Endothelial cell (in vitro differentiated cells): ENCODE measurements at regions not wholly inside any gene's neighbourhood (a gene's known extent, or its start where the extent isn't known, plus 50 kb on each side); places are given as distances from the start of the nearest gene placed in this dataset.

Experiments used
- DNase-seq: peaks from one replicate; pipeline ENCODE4 v3.0.0; 2021; ENCODE audit warnings: low spot score
- H3K27ac Mint-ChIP-seq: one replicate; pipeline ENCODE4 v1.8.0; 2021; ENCODE audit warnings: mixed read lengths, inconsistent platforms; ENCODE audit not compliant: unreplicated experiment
- H3K27me3 Mint-ChIP-seq: one replicate; pipeline ENCODE4 v1.8.0; 2021; ENCODE audit warnings: mild to moderate bottlenecking, moderate library complexity, mixed read lengths, inconsistent platforms; ENCODE audit not compliant: unreplicated experiment
- H3K36me3 Mint-ChIP-seq: one replicate; pipeline ENCODE4 v1.8.0; 2021; ENCODE audit warnings: mild to moderate bottlenecking, low read depth, mixed read lengths, inconsistent platforms; ENCODE audit not compliant: unreplicated experiment
- H3K4me1 Mint-ChIP-seq: one replicate; pipeline ENCODE4 v1.8.0; 2021; ENCODE audit warnings: mild to moderate bottlenecking, mixed read lengths, inconsistent platforms; ENCODE audit not compliant: unreplicated experiment
- H3K4me3 Mint-ChIP-seq: one replicate; pipeline ENCODE4 v1.8.0; 2021; ENCODE audit warnings: mild to moderate bottlenecking, mixed read lengths, inconsistent platforms; ENCODE audit not compliant: unreplicated experiment
- H3K9me3 Mint-ChIP-seq: one replicate; pipeline ENCODE4 v1.8.0; 2021; ENCODE audit warnings: mixed read lengths, inconsistent platforms; ENCODE audit not compliant: unreplicated experiment
- TF ChIP-seq, protein P1 (sequence below): fragments of 200-600 bp; sonication (generic); IDR thresholded peaks from one replicate; pipeline ENCODE4 v1.5.0; 2021; ENCODE audit warnings: antibody characterized with exemption; ENCODE audit not compliant: unreplicated experiment

DNA sequence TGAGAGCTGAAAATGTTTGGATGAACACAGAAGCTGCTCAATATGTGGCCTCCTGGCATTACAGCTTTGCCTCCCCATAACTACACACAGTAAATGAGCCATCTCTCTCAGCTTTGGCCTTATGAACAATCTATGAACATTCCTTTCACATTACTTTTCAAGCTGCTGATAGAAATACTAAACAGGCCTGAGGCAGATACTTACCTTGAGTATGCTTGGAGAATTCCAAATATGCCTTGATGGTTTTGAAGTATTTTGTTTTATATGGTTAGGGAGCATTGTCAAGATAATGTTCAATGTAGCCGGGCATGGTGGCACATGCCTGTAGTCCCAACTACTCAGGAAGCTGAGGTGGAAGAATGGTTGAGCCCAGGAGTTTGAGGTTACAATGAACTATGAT is 104.5 kb downstream of the CD24 start:
- H3K27me3 Mint-ChIP-seq = peaks cover 4% of the 10 kb centered on the region
- no peaks in the 10 kb centered on the region for H3K4me1 Mint-ChIP-seq
- peaks cover 18% of the 10 kb centered on the region for H3K9me3 Mint-ChIP-seq
- no peak overlapping the region for H3K4me3 Mint-ChIP-seq
- no peak overlapping the region for H3K27ac Mint-ChIP-seq
- TF ChIP-seq, protein P1, sequence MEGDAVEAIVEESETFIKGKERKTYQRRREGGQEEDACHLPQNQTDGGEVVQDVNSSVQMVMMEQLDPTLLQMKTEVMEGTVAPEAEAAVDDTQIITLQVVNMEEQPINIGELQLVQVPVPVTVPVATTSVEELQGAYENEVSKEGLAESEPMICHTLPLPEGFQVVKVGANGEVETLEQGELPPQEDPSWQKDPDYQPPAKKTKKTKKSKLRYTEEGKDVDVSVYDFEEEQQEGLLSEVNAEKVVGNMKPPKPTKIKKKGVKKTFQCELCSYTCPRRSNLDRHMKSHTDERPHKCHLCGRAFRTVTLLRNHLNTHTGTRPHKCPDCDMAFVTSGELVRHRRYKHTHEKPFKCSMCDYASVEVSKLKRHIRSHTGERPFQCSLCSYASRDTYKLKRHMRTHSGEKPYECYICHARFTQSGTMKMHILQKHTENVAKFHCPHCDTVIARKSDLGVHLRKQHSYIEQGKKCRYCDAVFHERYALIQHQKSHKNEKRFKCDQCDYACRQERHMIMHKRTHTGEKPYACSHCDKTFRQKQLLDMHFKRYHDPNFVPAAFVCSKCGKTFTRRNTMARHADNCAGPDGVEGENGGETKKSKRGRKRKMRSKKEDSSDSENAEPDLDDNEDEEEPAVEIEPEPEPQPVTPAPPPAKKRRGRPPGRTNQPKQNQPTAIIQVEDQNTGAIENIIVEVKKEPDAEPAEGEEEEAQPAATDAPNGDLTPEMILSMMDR = no peak
- H3K36me3 Mint-ChIP-seq = peaks cover 38% of the 10 kb centered on the region
- DNase-seq = no peak

DNA sequence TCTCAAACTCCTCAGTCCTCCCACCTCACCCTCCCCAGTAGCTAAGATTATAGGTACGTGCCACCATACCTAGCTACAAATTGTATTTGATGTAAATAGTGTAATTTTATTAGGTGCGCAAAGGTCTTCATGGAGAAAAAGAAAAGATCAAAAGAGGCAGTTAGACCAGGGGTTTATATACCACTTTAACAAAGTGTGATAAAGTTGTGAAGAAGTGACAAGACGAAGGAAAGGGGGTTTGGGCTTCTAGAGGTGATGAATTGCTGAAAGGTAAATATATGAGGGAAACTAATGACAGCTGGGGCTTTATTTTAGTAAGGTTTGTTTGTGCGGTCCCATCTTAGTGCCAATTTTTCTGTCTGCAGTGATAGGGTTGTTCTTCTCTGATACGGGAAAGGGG is 105.3 kb downstream of the CD24 start:
- Mint-ChIP-seq H3K27me3 (peaks cover 8% of the 10 kb centered on the region), H3K4me3 (peak overlapping the region; percentile 20), H3K36me3 (peaks cover 40% of the 10 kb centered on the region), H3K9me3 (peaks cover 24% of the 10 kb centered on the region), H3K27ac (no peak overlapping the region), H3K4me1 (no peaks in the 10 kb centered on the region)
- no peak for DNase-seq
- TF ChIP-seq, protein P1 = no peak

DNA sequence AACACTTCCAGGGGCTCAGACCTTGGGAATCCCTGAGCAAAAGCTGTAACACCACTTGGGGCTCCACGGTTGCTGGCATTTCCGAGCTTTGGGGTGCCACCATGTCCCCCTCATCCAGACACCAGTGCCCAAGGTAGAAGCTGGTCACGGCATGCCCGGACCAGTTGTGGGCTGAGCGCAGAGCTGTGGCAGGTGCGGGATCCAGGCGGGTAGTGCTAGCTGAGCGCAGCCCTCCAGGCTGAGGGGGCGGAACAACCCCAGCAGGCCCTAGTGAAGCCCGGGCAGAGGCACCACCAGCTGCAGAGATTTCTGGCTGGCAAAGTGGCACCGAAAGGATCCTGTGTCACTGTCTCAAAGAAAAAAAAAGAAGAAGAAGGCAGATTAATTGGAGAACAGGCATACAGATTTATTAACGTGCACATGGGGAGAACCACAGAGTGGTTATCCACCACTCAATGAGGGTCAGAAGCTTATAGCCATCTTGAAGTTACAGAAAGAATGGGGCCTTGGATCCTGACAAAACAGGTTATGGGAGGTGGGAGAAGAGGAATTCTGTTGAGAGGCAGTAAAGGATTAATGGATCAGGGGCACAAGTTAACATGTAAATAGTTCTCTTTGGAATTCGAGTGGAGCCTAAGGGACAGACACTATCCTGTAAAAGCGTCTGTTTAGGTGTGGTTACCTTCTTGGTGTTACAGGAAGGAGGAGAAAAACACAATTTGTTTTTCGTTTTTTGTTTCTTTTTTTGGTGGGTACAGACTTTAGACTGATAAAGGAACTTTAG is 107.5 kb downstream of the CD24 start:
- peaks cover 47% of the 10 kb centered on the region for H3K36me3 Mint-ChIP-seq
- H3K4me1 Mint-ChIP-seq = no peaks in the 10 kb centered on the region
- H3K27me3 Mint-ChIP-seq = peaks cover 13% of the 10 kb centered on the region
- peaks cover 29% of the 10 kb centered on the region for H3K9me3 Mint-ChIP-seq
- no peak overlapping the region for H3K27ac Mint-ChIP-seq
- no peak for DNase-seq
- peak overlapping the region; percentile 33 for H3K4me3 Mint-ChIP-seq
- TF ChIP-seq, protein P1 = no peak

DNA sequence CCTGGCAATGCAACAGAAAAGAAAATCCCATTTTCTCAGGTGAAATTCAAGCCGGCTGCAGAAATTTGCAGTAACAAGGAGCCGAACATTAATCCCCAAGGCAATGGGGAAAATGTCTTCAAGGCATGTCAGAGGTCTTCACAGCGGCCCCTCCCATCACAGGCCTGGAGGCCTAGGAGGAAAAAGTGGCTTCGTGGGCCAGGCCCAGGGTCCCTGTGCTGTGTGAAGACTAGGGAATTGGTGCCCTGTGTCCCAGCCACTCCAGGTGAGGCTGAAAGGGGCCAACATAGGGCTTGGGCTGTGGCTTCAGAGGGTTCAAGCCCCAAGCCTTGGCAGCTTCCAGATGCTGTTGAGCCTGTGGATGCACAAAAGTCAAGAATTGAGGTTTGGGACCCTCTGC is 111.7 kb downstream of the CD24 start:
- peaks cover 12% of the 10 kb centered on the region for H3K27me3 Mint-ChIP-seq

DNA sequence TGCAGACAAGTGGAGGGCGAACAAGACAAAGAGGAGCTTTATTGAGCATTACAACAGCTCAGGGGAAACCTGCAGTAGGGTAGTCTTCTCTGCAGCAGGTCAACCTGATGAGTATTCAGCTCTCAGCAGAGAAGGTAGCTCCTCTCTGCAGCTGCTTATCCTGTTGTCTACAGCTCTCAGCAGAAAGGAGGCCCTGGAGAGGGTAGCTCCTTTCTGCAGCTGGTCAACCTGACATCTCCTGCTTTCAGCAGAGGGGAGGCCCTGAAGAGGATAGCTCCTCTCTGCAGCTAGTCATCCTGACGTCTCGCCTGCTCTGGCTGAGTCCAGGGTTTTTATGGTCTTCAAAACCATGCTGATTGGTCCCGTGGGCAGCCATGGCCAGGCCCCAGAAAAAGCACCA is 113.6 kb downstream of the CD24 start:
- H3K36me3 Mint-ChIP-seq = peaks cover 47% of the 10 kb centered on the region
- H3K27ac Mint-ChIP-seq = no peak overlapping the region
- H3K9me3 Mint-ChIP-seq = peaks cover 30% of the 10 kb centered on the region
- H3K27me3 Mint-ChIP-seq = peaks cover 14% of the 10 kb centered on the region
- DNase-seq = no peak
- TF ChIP-seq, protein P1 = no peak
- no peak overlapping the region for H3K4me3 Mint-ChIP-seq
- H3K4me1 Mint-ChIP-seq = no peaks in the 10 kb centered on the region

More for the DNA sequence above, 111.7 kb downstream of the CD24 start:
- no peaks in the 10 kb centered on the region for H3K4me1 Mint-ChIP-seq
- H3K27ac Mint-ChIP-seq = no peak overlapping the region
- no peak overlapping the region for H3K4me3 Mint-ChIP-seq
- H3K9me3 Mint-ChIP-seq = peaks cover 34% of the 10 kb centered on the region
- peaks cover 54% of the 10 kb centered on the region for H3K36me3 Mint-ChIP-seq
- TF ChIP-seq, protein P1 = no peak
- DNase-seq = no peak
